GM12878 (cell line): ENCODE measurements at regions not wholly inside any gene's neighbourhood (a gene's known extent, or its start where the extent isn't known, plus 50 kb on each side); places are given as distances from the start of the nearest gene placed in this dataset.

ENCODE experiments used
- CBX5 ChIP-seq: sonication (generic); IDR thresholded peaks from 2 replicates; pipeline ENCODE4 v1.6.1; 2016; ENCODE audit warnings: low read depth, moderate library complexity, mild to moderate bottlenecking, inconsistent platforms
- CTCF ChIP-seq, 3 experiments: IDR thresholded peaks in 2 of 3; conservative IDR thresholded peaks in 1 of 3; 2 replicates each; pipeline ENCODE4 v1.5.1; 2011; ENCODE audit warnings: low read depth in 3 of 3, low read length in 3 of 3, mild to moderate bottlenecking in 3 of 3, control low read depth in 2 of 3, moderate library complexity in 2 of 3, inconsistent platforms in 1 of 3, mixed read lengths in 1 of 3; ENCODE audit not compliant: control insufficient read depth in 2 of 3, insufficient read depth in 1 of 3; ENCODE audit errors: extremely low read depth in 1 of 3
- GABPA ChIP-seq: IDR thresholded peaks from 2 replicates; pipeline ENCODE4 v1.6.1; 2014; ENCODE audit warnings: antibody characterized with exemption, low read depth, mild to moderate bottlenecking, inconsistent platforms
- MYC ChIP-seq: IDR thresholded peaks from 2 replicates; pipeline ENCODE4 v1.6.1; 2011; ENCODE audit warnings: mild to moderate bottlenecking, low read length, moderate library complexity, inconsistent platforms; ENCODE audit not compliant: insufficient read depth, insufficient replicate concordance, insufficient read length, severe bottlenecking
- NR2F1 ChIP-seq: fragments of 450-650 bp; conservative IDR thresholded peaks from 2 replicates; pipeline ENCODE4 v1.6.1; 2017; ENCODE audit warnings: mild to moderate bottlenecking
- POLR2A ChIP-seq: IDR thresholded peaks from 2 replicates; pipeline ENCODE4 v1.6.1; 2011; ENCODE audit warnings: low read depth, mild to moderate bottlenecking, low read length
- SP1 ChIP-seq: IDR thresholded peaks from one replicate; pipeline ENCODE4 v1.6.1; 2011; ENCODE audit warnings: low read depth, low read length
- SREBF2 ChIP-seq: IDR thresholded peaks from 2 replicates; pipeline ENCODE4 v1.6.1; 2012; ENCODE audit warnings: mild to moderate bottlenecking, low read length
- YY1 ChIP-seq: IDR thresholded peaks from 2 replicates; pipeline ENCODE4 v1.6.1; 2011; ENCODE audit warnings: low read depth, mild to moderate bottlenecking, low read length
- TF ChIP-seq, protein P1 (sequence below): IDR thresholded peaks from 2 replicates; pipeline ENCODE4 v1.6.1; 2011; ENCODE audit warnings: borderline replicate concordance, low read depth, mild to moderate bottlenecking, moderate library complexity, mixed read lengths, low read length; ENCODE audit not compliant: insufficient read depth; ENCODE audit errors: extremely low read length

GRCh38 chr14:45807178-45807899, 554.3 kb upstream of the MIS18BP1 start:
- no peak for TF ChIP-seq GABPA
- no peak for TF ChIP-seq NR2F1
- no peak for TF ChIP-seq CTCF (IDR thresholded peaks at IDR 0.05 in 2 of 3, conservative IDR thresholded peaks at IDR 0.05 in 1 of 3; ENCODE audit: control insufficient read depth in 2 of 3, extremely low read depth in 1 of 3, insufficient read depth in 1 of 3, low read depth in 3 of 3, low read length in 3 of 3)
- no peak for TF ChIP-seq CBX5
- no peak for TF ChIP-seq SREBF2
- no peak for TF ChIP-seq POLR2A
- TF ChIP-seq MYC: no peak
- no peak for TF ChIP-seq SP1
- TF ChIP-seq, protein P1, sequence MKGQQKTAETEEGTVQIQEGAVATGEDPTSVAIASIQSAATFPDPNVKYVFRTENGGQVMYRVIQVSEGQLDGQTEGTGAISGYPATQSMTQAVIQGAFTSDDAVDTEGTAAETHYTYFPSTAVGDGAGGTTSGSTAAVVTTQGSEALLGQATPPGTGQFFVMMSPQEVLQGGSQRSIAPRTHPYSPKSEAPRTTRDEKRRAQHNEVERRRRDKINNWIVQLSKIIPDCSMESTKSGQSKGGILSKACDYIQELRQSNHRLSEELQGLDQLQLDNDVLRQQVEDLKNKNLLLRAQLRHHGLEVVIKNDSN: no peak
- TF ChIP-seq YY1: no peak
